ENCODE measurements at regions not wholly inside any gene's neighbourhood (a gene's known extent, or its start where the extent isn't known, plus 50 kb on each side); places are given as distances from the start of the nearest gene placed in this dataset.

DNA sequence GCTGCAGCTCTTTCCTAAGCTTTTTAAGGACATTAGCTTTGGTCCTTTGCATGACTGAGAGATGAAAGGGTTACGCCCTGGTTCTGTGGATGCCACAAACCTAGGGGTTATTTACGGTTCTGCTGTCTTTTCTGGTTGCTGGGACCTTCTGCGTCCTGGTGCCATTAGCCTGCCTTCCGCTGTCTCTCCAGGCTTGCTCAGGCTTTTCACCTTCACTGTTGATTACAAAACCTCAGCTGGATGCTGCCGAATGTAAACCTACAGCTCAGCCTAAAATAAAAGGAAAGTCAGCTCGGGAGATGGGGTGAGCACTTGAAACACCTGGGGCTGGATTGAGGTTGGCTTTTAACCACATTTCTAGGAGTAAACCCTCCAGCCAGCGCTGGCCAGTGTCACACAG, 130.9 kb upstream of the ARHGAP28 start:
- H3K9me3 ChIP-seq (replicated peaks in 1 of 2; ENCODE audit: control insufficient read depth in 1 of 2, insufficient read depth in 1 of 2, low read length in 2 of 2), result peaks cover 0 to 15% of the 10 kb centered on the region in 2 donors
- H2AFZ ChIP-seq (ENCODE audit: insufficient read depth, low read depth, low read length, poor library complexity, severe bottlenecking), result no peak overlapping the region
- H3K36me3 ChIP-seq (replicated peaks in 1 of 2; ENCODE audit: control insufficient read depth in 1 of 2, insufficient read depth in 2 of 2, low read length in 2 of 2), result no peaks in the 10 kb centered on the region
- TF ChIP-seq CTCF (IDR thresholded peaks at IDR 0.05), result no peak
- no peak overlapping the region for H3K27ac ChIP-seq (ENCODE audit: low read depth in 1 of 2, low read length in 2 of 2)
- H3K9me3 Mint-ChIP-seq, result peaks cover 3 to 18% (median 8%) of the 10 kb centered on the region in 7 donors
- no peaks in the 10 kb centered on the region for H3K4me1 ChIP-seq (ENCODE audit: control insufficient read depth in 1 of 2, insufficient read depth in 2 of 2, low read length in 2 of 2)
- H3K9ac ChIP-seq (ENCODE audit: insufficient read depth, low read length, poor library complexity, severe bottlenecking), result no peak overlapping the region
- H3K4me3 Mint-ChIP-seq, result no peak overlapping the region
- H3K27ac Mint-ChIP-seq, result no peak overlapping the region
- intact Hi-C loops (cut with micrococcal nuclease), result no loop called here
- DNase-seq, result no peak
- no peak overlapping the region for H3K4me3 ChIP-seq (replicated peaks in 1 of 3; ENCODE audit: low read depth in 2 of 3, low read length in 3 of 3)
- no peaks in the 10 kb centered on the region for H3K4me1 Mint-ChIP-seq
- no peaks in the 10 kb centered on the region for H3K27me3 ChIP-seq (ENCODE audit: control insufficient read depth in 2 of 2, insufficient read depth in 2 of 2, low read length in 2 of 2)
- peaks cover 0 to 2% (median 2%) of the 10 kb centered on the region in 3 donors for H3K27me3 Mint-ChIP-seq (ENCODE audit: low read depth in 3 of 3)
- no peaks in the 10 kb centered on the region for H4K20me1 ChIP-seq (ENCODE audit: insufficient read depth, low read length)
- no peaks in the 10 kb centered on the region for H3K79me2 ChIP-seq (ENCODE audit: insufficient read depth, low read length)
- no peaks in the 10 kb centered on the region for H3K36me3 Mint-ChIP-seq
- 67% methylated on average over 3 of the region's 7 CpGs for WGBS (ENCODE audit: insufficient coverage)
- H3K4me2 ChIP-seq (replicated peaks; ENCODE audit: extremely low read depth, low read length, poor library complexity, severe bottlenecking), result no peak overlapping the region

DNA sequence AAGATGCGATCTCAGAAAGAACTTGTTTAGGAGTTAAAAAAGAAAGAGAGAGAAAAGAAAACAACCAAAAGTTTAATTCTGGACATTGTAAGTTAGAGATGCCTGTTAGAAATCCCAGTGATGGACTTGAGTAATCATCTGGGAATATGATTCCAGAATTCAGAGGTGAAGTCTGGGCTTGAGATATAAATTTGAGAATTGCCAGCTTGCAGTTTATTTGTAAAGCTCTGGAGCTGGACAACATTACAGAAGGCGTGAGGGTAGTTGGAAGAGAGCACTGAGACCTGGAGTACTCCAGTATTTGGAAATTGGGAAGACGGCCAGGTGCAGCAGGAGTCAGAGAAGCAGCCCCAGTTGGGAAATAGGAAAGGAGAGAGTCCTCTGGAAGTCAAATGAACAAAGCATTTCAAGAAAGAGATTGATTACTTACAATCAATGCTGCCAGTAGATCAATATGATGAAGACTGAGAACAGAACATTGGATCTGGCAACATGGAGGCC, 128.8 kb upstream of the ARHGAP28 start:
- Mint-ChIP-seq H3K36me3 (no peaks in the 10 kb centered on the region), H3K4me3 (no peak overlapping the region), H3K9me3 (peaks cover 0 to 9% (median 5%) of the 10 kb centered on the region in 7 donors), H3K27me3 (ENCODE audit: low read depth in 3 of 3) (peaks cover 0 to 2% (median 2%) of the 10 kb centered on the region in 3 donors), H3K27ac (no peak overlapping the region), H3K4me1 (no peaks in the 10 kb centered on the region)
- Histone ChIP-seq H3K27ac (ENCODE audit: low read depth in 1 of 2, low read length in 2 of 2) (no peak overlapping the region), H3K4me1 (ENCODE audit: control insufficient read depth in 1 of 2, insufficient read depth in 2 of 2, low read length in 2 of 2) (no peaks in the 10 kb centered on the region), H3K36me3 (replicated peaks in 1 of 2; ENCODE audit: control insufficient read depth in 1 of 2, insufficient read depth in 2 of 2, low read length in 2 of 2) (no peaks in the 10 kb centered on the region), H3K9ac (ENCODE audit: insufficient read depth, low read length, poor library complexity, severe bottlenecking) (no peak overlapping the region), H3K4me2 (replicated peaks; ENCODE audit: extremely low read depth, low read length, poor library complexity, severe bottlenecking) (no peak overlapping the region), H3K79me2 (ENCODE audit: insufficient read depth, low read length) (no peaks in the 10 kb centered on the region), H3K9me3 (replicated peaks in 1 of 2; ENCODE audit: control insufficient read depth in 1 of 2, insufficient read depth in 1 of 2, low read length in 2 of 2) (peaks cover 0 to 12% of the 10 kb centered on the region in 2 donors), H3K27me3 (ENCODE audit: control insufficient read depth in 2 of 2, insufficient read depth in 2 of 2, low read length in 2 of 2) (no peaks in the 10 kb centered on the region), H3K4me3 (replicated peaks in 1 of 3; ENCODE audit: low read depth in 2 of 3, low read length in 3 of 3) (no peak overlapping the region), H2AFZ (ENCODE audit: insufficient read depth, low read depth, low read length, poor library complexity, severe bottlenecking) (no peak overlapping the region), H4K20me1 (ENCODE audit: insufficient read depth, low read length) (no peaks in the 10 kb centered on the region)
- 86% methylated on average over 3 of the region's 3 CpGs for WGBS (ENCODE audit: insufficient coverage)
- no peak for TF ChIP-seq CTCF (IDR thresholded peaks at IDR 0.05)
- no peak for DNase-seq
- intact Hi-C loops (cut with micrococcal nuclease), result no loop called here

Measured in CD14-positive monocyte (primary cell).